ENCODE measurements at regions not wholly inside any gene's neighbourhood (a gene's known extent, or its start where the extent isn't known, plus 50 kb on each side); places are given as distances from the start of the nearest gene placed in this dataset.

GRCh38 chr11:11078344-11079086 is 220.7 kb upstream of the ZBED5 start:
- no peak for DNase-seq (ENCODE audit: low read depth in 3 of 3)

GRCh38 chr11:11077898-11078297 is 220.0 kb upstream of the ZBED5 start:
- DNase-seq (ENCODE audit: low read depth in 3 of 3) = no peak

GRCh38 chr11:11076879-11077278 is 219.0 kb upstream of the ZBED5 start:
- no peak for DNase-seq (ENCODE audit: low read depth in 3 of 3)

GRCh38 chr11:11076276-11076675 is 218.4 kb upstream of the ZBED5 start:
- no peak for DNase-seq (ENCODE audit: low read depth in 3 of 3)

- no peak for DNase-seq (ENCODE audit: low read depth in 3 of 3)
Measured at GRCh38 chr11:11075515-11076171, 217.8 kb upstream of the ZBED5 start.

- DNase-seq (ENCODE audit: low read depth in 3 of 3) = no peak
Measured at GRCh38 chr11:11074686-11075335, 217.0 kb upstream of the ZBED5 start.

- no peak for DNase-seq (ENCODE audit: low read depth in 3 of 3)
Measured at GRCh38 chr11:11073996-11074395, 216.1 kb upstream of the ZBED5 start.

- no peak for DNase-seq (ENCODE audit: low read depth in 3 of 3)
Measured at GRCh38 chr11:11072067-11072466, 214.2 kb upstream of the ZBED5 start.

- no peak for DNase-seq (ENCODE audit: low read depth in 3 of 3)
Measured at GRCh38 chr11:11071486-11071885, 213.6 kb upstream of the ZBED5 start.

GRCh38 chr11:11070976-11071375 is 213.1 kb upstream of the ZBED5 start:
- no peak for DNase-seq (ENCODE audit: low read depth in 3 of 3)

GRCh38 chr11:11069841-11070835 is 212.3 kb upstream of the ZBED5 start:
- DNase-seq (ENCODE audit: low read depth in 3 of 3) = no peak

GRCh38 chr11:11068113-11068512 is 210.3 kb upstream of the ZBED5 start:
- no peak for DNase-seq (ENCODE audit: low read depth in 3 of 3)

GRCh38 chr11:11065396-11065795 is 207.5 kb upstream of the ZBED5 start:
- no peak for DNase-seq (ENCODE audit: low read depth in 3 of 3)

- no peak for DNase-seq (ENCODE audit: low read depth in 3 of 3)
Measured at GRCh38 chr11:11057472-11057854, 199.6 kb upstream of the ZBED5 start.

GRCh38 chr11:11056749-11057471 is 199.1 kb upstream of the ZBED5 start:
- DNase-seq (ENCODE audit: low read depth in 3 of 3) = no peak

GRCh38 chr11:11056316-11056715 is 198.5 kb upstream of the ZBED5 start:
- no peak for DNase-seq (ENCODE audit: low read depth in 3 of 3)

GRCh38 chr11:11047851-11048610 is 190.2 kb upstream of the ZBED5 start:
- DNase-seq (ENCODE audit: low read depth in 3 of 3) = no peak

GRCh38 chr11:11046781-11047180 is 188.9 kb upstream of the ZBED5 start:
- no peak for DNase-seq (ENCODE audit: low read depth in 3 of 3)

- no peak for DNase-seq (ENCODE audit: low read depth in 3 of 3)
Measured at GRCh38 chr11:11045156-11045930, 187.5 kb upstream of the ZBED5 start.
